Hypothalamus (tissue), 51 donors: ENCODE measurements at regions not wholly inside any gene's neighbourhood (a gene's known extent, or its start where the extent isn't known, plus 50 kb on each side); places are given as distances from the start of the nearest gene placed in this dataset.
"Not testable (repeated sequence)": the region's sequence is repeated elsewhere in the genome, so short reads cannot be mapped to it uniquely, and the experiment has no call there.

ENCODE experiments used
- DNase-seq, 51 donors: peaks; one replicate each; lab custom pipeline; 2025; lab: John Stamatoyannopoulos, UW

DNA sequence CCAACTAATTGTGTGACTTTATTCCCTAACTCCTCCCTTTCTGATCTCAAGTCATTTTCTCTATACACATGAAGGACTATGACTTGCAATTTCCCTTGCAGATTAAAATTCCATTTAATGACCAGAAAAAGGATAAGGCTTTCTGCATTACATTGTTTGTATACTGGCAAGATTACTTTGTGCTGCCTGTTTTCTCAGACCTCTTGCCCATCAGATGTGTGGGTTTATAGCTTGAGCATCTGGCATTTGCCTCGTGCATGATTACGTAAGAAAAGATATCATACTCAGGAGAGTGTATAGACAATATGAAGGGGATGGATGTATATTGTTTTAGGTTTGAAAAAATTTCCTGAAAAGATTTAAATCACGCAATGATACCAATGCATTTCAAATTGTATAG lies 593.8 kb upstream of the SLIT2 start:
- DNase-seq = no peak

DNA sequence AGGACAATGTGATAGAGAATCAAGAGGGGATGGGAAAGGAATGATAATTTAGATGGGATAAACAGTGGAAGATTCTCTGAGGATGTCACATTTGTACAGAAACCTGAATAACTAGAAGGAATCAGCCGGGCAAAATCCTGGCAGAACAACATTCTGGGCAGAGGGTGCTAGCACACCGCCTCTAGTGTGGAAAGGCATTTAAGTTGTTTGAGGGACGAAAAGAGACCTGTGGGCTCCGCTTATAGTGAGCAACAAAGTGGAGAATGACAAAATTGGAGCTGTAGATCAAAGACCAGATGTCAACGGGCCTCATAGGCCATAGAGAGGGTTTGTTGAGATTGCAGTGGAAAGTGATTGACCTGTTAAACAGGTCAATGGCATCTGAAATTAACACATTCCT lies 596.0 kb upstream of the SLIT2 start:
- no peak for DNase-seq

DNA sequence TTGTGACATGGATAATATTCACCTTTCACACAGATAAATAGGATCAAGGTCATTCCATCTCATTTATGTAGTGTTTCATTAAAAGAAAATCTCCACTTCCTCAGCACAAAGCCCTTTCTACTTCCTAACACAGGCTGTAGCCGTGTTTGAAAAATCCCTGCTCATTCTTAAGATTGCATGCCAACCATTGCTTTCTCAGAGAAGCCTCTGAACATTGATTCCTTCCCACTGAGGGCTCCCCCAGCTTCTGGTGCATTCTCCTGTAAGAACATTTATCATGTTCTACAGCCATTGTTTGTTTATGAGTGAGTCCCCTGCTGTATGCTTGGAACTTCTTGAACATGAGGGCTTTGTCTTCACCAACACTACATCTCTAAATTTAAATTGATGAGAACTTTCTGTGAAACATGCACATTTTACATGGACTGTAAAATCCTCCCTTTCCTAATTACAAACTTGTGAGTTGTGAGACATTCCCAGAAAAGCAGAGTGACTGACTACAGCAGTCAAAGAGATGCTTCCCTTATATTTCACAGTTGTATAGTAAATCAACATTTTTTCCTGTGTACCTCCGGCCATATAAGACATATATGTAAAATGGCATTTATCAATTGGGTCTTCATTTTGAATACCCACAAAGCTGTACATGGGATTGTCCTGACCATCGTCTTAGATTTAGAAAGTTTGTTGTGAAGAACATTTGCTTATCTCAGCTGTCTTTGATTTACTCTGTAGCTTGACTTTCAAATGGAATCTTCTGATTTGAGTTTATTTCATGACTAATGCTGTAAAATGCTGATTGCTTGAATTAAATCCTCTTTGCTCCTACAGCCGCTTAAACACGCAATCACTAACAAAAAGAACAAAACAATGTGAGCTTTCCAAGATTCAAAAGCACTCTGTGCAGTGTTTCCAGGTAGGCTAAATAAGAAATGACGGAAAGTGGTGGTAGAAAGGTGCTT lies 600.5 kb upstream of the SLIT2 start:
- DNase-seq = no peak

DNA sequence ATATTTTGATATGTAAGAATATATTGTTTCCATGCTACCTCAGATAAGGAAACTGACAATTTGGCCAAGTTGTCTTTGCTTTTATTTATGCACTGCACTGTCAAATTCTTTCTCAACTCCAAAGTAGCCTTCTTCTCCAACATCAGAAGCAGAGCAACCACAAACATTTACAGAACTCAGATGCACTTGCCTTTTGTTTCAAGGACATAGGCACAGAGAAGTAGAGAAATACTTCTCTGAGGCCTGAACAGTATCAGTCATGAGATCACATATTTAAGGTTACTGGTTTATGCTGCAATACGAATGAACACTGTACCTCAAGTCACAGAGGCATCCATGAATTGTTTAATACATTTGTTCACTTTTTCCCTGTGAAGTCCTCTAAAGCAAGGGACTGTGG lies 606.1 kb upstream of the SLIT2 start:
- no peak for DNase-seq

- no peak for DNase-seq
Observed at GRCh38 chr4:19636451-19636850, 615.3 kb upstream of the SLIT2 start.

GRCh38 chr4:19631814-19632213 lies 619.9 kb upstream of the SLIT2 start:
- no peak for DNase-seq

DNA sequence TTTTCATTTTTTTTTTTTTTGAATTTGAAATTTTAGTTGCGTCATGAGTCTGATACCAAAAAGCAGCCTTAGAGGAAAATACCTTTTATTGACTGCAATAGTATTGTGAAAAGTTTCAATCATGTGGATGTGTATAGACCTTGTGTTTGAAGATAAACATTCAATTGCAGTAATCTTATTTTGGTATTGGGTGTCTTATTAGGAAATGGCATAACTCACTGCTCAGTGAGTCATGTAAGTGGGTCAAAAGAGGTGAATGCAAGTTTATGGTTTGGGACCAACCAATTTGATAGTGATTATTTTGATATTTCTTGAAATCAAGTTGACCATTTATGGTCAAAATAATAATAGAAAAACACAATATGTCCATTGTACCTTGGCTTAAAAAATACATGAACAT lies 627.8 kb upstream of the SLIT2 start:
- no peak for DNase-seq

DNA sequence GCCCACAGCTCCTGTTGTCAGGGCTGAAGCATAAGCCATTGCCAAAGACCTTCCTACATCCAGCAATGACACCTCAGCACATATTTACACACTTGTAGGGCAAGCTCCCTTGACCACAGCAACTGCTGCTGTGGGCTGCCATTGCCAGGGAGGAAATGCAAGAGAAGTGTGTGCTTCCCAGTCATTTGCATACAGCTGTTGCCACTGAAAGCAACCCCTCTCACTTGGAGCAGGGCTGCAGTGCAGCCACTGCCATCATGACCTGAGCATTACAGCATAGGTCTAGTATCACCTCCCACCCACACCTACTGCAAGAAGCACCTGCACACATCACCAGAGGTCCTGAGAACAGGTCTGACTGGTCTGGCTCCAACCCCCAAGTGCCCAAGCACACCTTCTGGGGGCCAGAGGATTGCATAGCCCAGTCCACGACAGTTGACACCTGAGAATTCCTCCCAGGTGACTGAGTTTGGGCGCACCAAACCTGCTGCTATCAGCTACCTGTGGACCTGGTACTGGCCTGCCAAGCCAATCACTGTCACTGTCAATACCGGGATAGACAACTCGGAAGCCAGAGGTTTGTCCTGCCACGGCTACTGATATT lies 636.5 kb upstream of the SLIT2 start:
- DNase-seq = no peak

DNA sequence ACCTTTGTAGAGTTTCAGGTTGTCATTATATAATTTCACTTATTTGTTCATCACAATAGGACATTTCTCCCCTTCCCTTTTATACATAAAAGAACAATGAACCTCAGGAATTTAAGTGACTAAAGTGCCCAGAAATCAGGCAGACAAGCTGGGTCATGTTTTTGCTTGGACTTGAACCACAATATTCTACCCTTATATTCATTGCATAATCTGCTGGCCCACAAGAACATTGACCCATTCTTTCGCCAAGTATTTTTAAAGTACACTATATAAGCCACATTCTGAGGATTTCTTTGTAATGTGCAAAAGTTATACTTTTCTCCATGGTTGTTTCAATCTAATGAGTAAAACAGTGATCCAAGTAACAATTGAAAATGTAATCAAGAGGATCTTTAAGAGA lies 637.5 kb upstream of the SLIT2 start:
- DNase-seq = no peak

DNA sequence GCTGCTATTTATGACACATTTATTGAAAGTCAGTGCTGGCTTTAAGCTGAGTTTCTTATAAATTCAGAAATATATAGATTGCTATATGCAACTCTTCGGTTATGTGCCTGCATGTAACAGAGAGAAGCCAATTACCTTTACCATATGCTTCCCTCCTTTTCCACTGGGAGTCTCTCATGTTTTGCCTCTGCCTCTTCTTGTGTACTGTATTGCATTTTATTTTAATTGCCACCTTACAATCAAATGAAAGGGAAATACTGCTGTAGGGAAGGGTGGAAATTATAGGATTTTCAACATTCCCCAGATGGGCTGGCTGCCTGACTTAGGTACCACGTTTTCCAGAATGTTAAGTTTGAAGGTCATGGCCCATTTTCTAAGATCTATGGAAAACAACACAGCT lies 655.4 kb upstream of the SLIT2 start:
- DNase-seq = no peak

- no peak for DNase-seq
Observed at GRCh38 chr4:19592391-19592790, 659.3 kb upstream of the SLIT2 start.

DNA sequence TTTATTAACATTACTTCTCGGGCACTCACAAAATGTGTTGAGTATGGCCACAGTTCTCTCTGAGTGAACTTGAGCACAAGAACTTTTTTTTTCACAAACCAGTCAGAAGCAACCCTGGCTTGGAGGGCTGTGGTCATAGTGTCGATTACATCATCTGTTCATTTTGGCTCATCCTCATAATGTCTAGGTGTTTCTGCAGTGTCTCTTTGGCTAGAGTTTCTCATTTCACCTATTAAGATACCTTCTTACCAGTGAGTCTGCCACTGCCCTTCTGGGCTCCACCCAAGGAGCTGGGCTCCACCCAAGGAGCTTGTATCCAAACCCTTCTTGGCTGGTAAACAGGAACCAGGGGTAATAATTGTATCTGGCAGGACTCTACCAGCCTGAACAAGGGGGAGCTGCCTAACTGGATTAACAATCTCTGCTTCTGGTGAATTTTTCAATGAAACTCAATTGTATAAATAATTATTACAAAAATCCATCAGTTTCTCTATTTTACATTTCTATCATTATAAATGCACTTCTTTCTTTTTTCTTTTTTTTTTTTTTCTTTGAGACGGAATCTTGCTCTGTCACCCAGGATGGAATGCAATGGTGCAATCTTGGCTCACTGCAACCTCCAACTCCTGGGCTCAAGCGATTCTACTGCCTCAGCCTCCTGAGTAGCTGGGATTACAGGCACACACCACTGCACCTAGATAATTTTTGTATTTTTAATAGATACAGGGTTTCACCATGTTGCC lies 667.7 kb upstream of the SLIT2 start:
- no peak for DNase-seq

DNA sequence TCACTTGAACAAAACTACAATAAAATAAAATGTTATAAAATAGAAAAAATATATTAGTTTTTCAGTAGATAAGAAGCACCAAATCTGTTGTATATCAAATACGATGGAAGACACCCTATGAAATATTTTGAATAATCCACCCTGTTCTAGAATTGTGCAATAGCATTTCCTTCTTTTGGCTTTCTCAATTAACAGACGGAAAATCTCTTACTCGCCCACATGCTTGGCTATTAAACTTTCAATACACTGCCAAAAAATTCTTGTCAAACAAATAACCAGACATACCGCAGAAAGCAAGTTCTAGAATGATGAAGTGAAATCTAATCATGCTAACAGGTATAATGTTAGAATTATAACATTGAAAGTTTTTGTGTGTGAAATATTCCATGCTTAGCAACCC lies 671.6 kb upstream of the SLIT2 start:
- DNase-seq = no peak

DNA sequence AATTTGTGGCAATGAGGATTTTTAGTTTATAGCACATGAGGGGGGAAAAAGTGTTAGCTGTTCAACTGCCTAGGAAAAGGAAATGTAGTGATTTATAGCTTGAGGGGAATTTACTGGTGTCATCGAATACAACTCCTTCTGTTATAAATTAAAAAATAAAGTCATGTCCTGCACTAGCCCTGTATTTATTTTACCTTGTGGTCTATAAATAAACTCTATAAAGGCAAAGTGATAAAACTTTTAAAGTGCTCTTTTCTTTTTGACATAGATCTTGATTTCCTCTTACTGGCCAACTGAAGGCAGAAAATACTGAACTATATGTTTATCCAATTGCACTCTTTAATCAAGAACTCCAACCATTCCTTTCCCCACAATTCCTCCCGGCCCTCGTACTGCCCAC lies 672.1 kb upstream of the SLIT2 start:
- DNase-seq = no peak

GRCh38 chr4:19577097-19577496 lies 674.6 kb upstream of the SLIT2 start:
- DNase-seq = no peak

GRCh38 chr4:19575924-19576323 lies 675.8 kb upstream of the SLIT2 start:
- no peak for DNase-seq

DNA sequence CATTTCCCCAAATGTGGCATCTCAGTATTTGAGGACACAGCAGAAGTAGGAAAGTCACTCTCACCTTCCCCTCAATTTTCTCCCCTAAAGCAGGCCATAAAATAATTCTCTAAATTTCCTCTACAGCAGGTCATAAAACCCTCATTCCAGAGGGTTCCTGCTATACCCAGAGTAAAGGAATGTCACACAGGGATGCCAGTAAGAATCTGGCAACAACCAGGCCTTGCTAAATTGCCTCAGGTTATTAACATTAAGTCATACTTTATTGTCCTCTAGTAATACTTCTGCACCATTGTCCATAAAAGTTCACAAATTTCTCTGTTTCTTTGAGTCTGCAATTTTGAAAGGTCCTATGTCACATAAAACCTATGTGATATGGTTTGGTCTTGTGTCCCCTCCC lies 685.7 kb upstream of the SLIT2 start:
- no peak for DNase-seq

GRCh38 chr4:19562456-19562855 lies 689.2 kb upstream of the SLIT2 start:
- no peak for DNase-seq

DNA sequence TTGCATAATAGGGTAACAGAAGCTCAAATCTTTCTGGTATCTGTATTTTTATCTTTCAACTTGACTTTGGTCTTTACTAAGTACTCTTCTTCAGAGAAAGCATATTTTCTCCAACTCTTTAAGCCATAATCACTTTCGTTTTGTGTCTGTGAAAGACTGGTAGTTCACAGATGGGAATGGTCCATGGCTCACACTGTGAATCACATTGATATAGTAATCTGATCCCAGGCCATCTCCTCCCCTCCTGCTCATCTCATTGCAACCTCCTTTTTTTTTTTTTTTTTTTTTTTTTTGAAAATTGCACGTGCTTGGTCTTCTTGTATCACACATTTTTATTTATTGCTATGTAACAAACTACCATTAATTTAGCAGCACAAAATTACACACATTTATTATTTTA lies 694.5 kb upstream of the SLIT2 start:
- DNase-seq = no peak

DNA sequence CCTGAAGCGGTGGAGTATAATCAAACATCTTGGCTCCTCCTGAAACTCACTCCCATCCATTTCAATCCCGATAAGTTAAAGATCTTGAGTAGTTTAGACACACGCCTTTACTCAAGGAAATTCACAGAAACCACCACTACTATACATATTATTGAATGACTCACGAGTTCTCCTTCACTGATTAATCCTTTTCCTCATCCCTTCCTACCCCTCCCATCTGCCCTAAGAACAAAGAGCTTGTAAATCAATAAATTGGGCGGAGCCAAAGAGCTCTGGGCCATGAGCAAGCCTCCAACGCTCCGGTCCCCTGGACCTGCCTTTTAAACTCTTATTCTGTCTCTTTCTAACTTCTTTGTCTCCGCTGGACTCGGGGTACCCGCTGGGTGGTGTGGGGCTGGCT lies 695.4 kb upstream of the SLIT2 start:
- not testable (repeated sequence) for DNase-seq

DNA sequence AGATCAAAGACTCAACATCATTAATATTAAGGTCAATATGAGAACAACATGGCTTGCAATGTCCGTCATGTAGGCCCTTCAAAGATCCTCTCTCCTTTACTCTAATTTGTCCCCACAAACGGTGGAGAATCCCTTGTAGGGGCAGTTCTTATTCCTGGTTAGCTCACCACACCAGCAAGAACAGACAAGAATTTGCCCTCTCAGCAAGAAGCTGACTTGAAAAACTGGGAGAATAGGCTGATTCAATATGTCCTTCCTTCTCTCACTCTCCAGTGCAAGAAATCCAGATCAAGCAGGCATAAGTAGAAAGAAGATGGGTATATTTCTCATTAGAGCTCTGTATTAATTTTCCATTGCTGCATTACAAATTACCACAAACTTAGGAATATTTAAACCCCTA lies 704.2 kb upstream of the SLIT2 start:
- DNase-seq = no peak
